ENCODE measurements at regions not wholly inside any gene's neighbourhood (a gene's known extent, or its start where the extent isn't known, plus 50 kb on each side); places are given as distances from the start of the nearest gene placed in this dataset.
"Not testable (repeated sequence)": the region's sequence is repeated elsewhere in the genome, so short reads cannot be mapped to it uniquely, and the experiment has no call there.

GRCh38 chr2:192655916-192656315 lies 461.2 kb upstream of the TMEFF2 start:
- no peak overlapping the region for H3K4me3 ChIP-seq (ENCODE audit: low read depth, low read length)
- TF ChIP-seq CTCF (IDR thresholded peaks at IDR 0.05; ENCODE audit: borderline replicate concordance, insufficient read depth, low read depth, low read length), result no peak

- TF ChIP-seq CTCF (IDR thresholded peaks at IDR 0.05; ENCODE audit: borderline replicate concordance, insufficient read depth, low read depth, low read length), result no peak
- no peak overlapping the region for H3K4me3 ChIP-seq (ENCODE audit: low read depth, low read length)
These were observed 451.3 kb upstream of the TMEFF2 start for GRCh38 chr2:192645811-192646598.

DNA sequence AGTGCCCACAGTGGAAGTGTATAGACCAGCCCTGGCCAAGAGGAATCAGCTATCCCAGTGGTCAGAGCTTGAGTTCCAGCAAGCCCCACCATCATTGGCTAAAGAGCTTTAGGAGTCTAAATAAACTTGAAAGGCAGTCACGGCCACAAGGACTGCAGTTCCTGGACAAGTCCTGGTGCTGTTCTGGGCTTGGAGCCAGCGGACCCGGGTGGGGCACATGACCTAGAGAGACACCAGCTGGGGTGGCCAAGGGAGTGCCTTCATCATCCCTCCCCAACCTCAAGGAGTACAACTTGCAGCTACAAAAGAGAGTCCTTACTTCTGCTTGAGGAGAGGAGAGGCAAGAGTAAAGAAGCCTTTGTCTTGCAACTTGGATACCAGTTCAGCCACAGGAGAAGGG lies 439.8 kb upstream of the TMEFF2 start:
- no peak for TF ChIP-seq CTCF (IDR thresholded peaks at IDR 0.05; ENCODE audit: borderline replicate concordance, insufficient read depth, low read depth, low read length)

DNA sequence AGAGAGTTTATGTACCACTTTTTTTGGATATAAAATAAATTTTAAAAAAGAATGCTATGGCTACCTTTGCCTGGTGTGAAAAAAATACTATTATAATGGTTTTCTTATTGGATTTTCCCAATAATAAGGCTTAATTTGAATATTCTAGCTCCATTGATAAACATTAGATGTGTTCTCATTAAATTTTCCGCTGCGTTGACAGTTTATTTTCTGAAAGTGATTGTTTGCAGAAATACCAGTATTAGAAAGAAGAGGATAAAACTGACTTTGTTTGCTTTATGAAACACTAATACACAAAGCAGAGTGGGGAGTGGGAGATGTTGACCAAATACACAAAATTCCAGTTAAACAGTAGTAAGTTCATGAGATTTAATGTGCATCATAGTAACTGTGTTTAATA lies 433.3 kb upstream of the TMEFF2 start:
- TF ChIP-seq CTCF (IDR thresholded peaks at IDR 0.05; ENCODE audit: borderline replicate concordance, insufficient read depth, low read depth, low read length), result no peak
- no peak overlapping the region for H3K4me3 ChIP-seq (ENCODE audit: low read depth, low read length)

More for the DNA sequence above, 439.8 kb upstream of the TMEFF2 start:
- no peak overlapping the region for H3K4me3 ChIP-seq (ENCODE audit: low read depth, low read length)

DNA sequence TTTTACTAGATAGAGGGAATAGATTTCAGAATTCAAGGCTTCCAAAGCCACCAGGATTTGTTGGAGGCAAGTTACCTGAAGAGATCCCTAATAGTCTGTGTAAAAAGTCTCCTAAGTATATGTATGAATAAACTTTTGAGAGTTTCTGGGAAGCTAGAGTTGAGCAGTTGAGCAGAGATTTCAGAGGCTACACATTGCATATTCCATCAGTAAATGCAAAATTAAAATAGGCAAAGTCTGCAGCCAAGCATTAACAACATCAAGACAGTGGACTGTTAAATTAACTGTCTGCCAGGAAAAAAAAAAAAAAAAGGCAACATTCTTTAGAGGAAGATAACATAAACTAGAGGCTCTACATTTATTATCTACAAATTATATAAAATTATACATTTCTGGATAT lies 420.4 kb upstream of the TMEFF2 start:
- no peak for TF ChIP-seq CTCF (IDR thresholded peaks at IDR 0.05; ENCODE audit: borderline replicate concordance, insufficient read depth, low read depth, low read length)

GRCh38 chr2:192604295-192604694 lies 409.6 kb upstream of the TMEFF2 start:
- no peak for TF ChIP-seq CTCF (IDR thresholded peaks at IDR 0.05; ENCODE audit: borderline replicate concordance, insufficient read depth, low read depth, low read length)
- H3K4me3 ChIP-seq (ENCODE audit: low read depth, low read length), result no peak overlapping the region

More for the DNA sequence above, 420.4 kb upstream of the TMEFF2 start:
- no peak overlapping the region for H3K4me3 ChIP-seq (ENCODE audit: low read depth, low read length)

DNA sequence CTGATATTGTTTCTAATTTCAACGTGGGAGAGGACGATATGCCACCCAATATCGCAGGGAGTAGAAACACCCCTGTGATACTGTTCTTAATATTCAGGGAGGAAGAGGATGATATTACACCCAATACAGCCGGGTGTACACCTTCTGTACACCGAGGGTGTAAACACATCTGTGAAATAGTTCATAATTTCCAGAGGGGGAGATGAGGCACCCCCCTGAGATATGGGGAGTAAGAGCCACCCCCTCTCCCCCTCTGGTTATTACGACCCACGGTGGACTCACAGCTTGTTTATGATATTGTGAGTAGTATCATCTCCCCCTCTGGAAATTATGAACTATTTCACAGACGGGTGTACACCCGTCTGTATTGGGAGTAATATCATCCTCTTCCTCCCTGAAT lies 403.9 kb upstream of the TMEFF2 start:
- H3K4me3 ChIP-seq (ENCODE audit: low read depth, low read length), result not testable (repeated sequence)
